Adrenal gland (tissue), 9 donors: ENCODE measurements at regions not wholly inside any gene's neighbourhood (a gene's known extent, or its start where the extent isn't known, plus 50 kb on each side); places are given as distances from the start of the nearest gene placed in this dataset.

Experiments
- DNase-seq, 7 donors: peaks; one replicate each; pipeline ENCODE4 v3.0.0-alpha.2; 2019 to 2020
- H3K27ac ChIP-seq, 5 donors: fragments of 200-600 bp; sonication (generic) in 4 of 5; 1 replicate in 3 of 5; 2 replicates in 2 of 5; pipeline versions ENCODE4 v1.5.1 to v1.8.0; 2016 to 2020; ENCODE audit warnings: mild to moderate bottlenecking in 1 of 5
- H3K27me3 ChIP-seq: fragments of 200-600 bp; 2 replicates; pipeline ENCODE4 v1.8.0; 2021
- H3K36me3 ChIP-seq, 2 donors: fragments of 200-600 bp; replicated peaks in 1 of 2; 1 replicate in 1 of 2; 2 replicates in 1 of 2; pipeline versions ENCODE4 v1.5.1 to v1.8.0; 2018 to 2022
- H3K4me1 ChIP-seq, 2 donors: fragments of 200-600 bp; replicated peaks in 1 of 2; 1 replicate in 1 of 2; 2 replicates in 1 of 2; pipeline versions ENCODE4 v1.5.1 to v1.8.0; 2018 to 2021
- H3K4me3 ChIP-seq, 4 donors: fragments of 200-600 bp; sonication (generic) in 3 of 4; one replicate each; pipeline ENCODE4 v1.5.1; 2016 to 2018
- H3K9me3 ChIP-seq, 3 donors: fragments of 200-600 bp; sonication (generic) in 1 of 3; replicated peaks in 1 of 3; 1 replicate in 2 of 3; 2 replicates in 1 of 3; pipeline versions ENCODE4 v1.5.1 to v1.8.0; 2016 to 2021
- POLR2A ChIP-seq, 2 donors: fragments of 450-650 bp; IDR thresholded peaks; one replicate each; pipeline ENCODE4 v1.6.1; 2017; ENCODE audit warnings: antibody characterized with exemption in 2 of 2, mild to moderate bottlenecking in 2 of 2, moderate library complexity in 1 of 2
- WGBS, 4 donors: extraction: QIAGEN DNeasy Blood & Tissue Kit in 2 of 4; methylation state at CpG; one replicate each; pipeline versions ENCODE4 v1.1.5 to v1.1.7; 2013 to 2017; 5-methylcytosine and 5-hydroxymethylcytosine counted together
- intact Hi-C, 2 donors: fragments of 100-400 bp; cut with DNase I; formaldehyde crosslinking; loops; one replicate each; pipeline versions ENCODE4 v1.14.1 to v1.15.0; 2022 to 2023
- TF ChIP-seq, protein P1 (sequence below), 6 experiments: fragments of 450-650 bp in 4 of 6; fragments of 200-600 bp in 2 of 6; sonication (generic) in 1 of 6; IDR thresholded peaks; 1 replicate in 5 of 6; 2 replicates in 1 of 6; pipeline versions ENCODE4 v1.5.1 to v1.8.0; 2016 to 2021; ENCODE audit warnings: antibody characterized with exemption in 6 of 6, mild to moderate bottlenecking in 2 of 6, moderate library complexity in 1 of 6
- donor health status: healthy with polysubstance abuse.
- donor health status: Bipolar disorder and iron deficiency.
- donor health status: DM: yes; HTN: yes; CAD: no.
- donor health status: DM: no; HTN: no; CAD: no.
- donor health status: DM: no; HTN: no; CAD: no.

DNA sequence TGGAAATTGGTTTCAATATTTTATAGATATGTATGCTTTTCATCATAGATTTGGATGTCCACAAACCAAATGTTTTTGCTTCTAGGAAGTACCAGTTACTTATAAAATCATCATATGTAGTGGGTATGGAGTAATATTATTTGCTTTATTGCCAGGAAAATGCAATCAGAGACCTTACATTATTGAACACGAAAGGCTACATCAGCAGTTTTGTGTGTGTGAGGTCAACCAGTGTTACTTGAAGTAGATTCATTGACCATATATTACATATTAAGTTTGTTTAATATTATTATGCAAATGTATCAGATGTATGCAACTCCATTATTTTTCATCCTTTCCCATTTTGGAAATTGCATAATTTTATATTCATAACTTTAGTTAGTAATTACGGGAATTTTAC, 219.1 kb upstream of the MMADHC start:
- Histone ChIP-seq H3K9me3 (no peaks in the 10 kb centered on the region), H3K27me3 (no peaks in the 10 kb centered on the region), H3K4me3 (no peak overlapping the region), H3K36me3 (no peaks in the 10 kb centered on the region), H3K27ac (no peak overlapping the region), H3K4me1 (no peaks in the 10 kb centered on the region)
- DNase-seq, result no peak
- WGBS, 4 donors, result 90 to 97% (median 93%) methylated on average over 2 of the region's 2 CpGs
- intact Hi-C loops, result loop anchor here in 1 of 2 donors (10.0 kb wide), 1 partner anchor 668 kb away; no protein-coding TSS in a partner anchor
- TF ChIP-seq, protein P1, sequence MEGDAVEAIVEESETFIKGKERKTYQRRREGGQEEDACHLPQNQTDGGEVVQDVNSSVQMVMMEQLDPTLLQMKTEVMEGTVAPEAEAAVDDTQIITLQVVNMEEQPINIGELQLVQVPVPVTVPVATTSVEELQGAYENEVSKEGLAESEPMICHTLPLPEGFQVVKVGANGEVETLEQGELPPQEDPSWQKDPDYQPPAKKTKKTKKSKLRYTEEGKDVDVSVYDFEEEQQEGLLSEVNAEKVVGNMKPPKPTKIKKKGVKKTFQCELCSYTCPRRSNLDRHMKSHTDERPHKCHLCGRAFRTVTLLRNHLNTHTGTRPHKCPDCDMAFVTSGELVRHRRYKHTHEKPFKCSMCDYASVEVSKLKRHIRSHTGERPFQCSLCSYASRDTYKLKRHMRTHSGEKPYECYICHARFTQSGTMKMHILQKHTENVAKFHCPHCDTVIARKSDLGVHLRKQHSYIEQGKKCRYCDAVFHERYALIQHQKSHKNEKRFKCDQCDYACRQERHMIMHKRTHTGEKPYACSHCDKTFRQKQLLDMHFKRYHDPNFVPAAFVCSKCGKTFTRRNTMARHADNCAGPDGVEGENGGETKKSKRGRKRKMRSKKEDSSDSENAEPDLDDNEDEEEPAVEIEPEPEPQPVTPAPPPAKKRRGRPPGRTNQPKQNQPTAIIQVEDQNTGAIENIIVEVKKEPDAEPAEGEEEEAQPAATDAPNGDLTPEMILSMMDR (IDR thresholded peaks at IDR 0.05), result no peak
- TF ChIP-seq POLR2A (IDR thresholded peaks at IDR 0.05), result no peak

- Histone ChIP-seq H3K4me3 (no peak overlapping the region), H3K4me1 (no peaks in the 10 kb centered on the region), H3K36me3 (no peaks in the 10 kb centered on the region), H3K9me3 (no peaks in the 10 kb centered on the region), H3K27me3 (no peaks in the 10 kb centered on the region), H3K27ac (no peak overlapping the region)
- WGBS, 4 donors, result 82 to 91% (median 85%) methylated on average over 7 of the region's 7 CpGs
- no peak for TF ChIP-seq POLR2A (IDR thresholded peaks at IDR 0.05)
- TF ChIP-seq, protein P1 (IDR thresholded peaks at IDR 0.05), result no peak
- intact Hi-C loops, result loop anchor here in 1 of 2 donors (10.0 kb wide), 1 partner anchor 674 kb away; no protein-coding TSS in a partner anchor
- no peak for DNase-seq
Observed at GRCh38 chr2:149800624-149801542, 213.3 kb upstream of the MMADHC start.

GRCh38 chr2:149799013-149799705, 211.6 kb upstream of the MMADHC start:
- H3K9me3 ChIP-seq, result no peaks in the 10 kb centered on the region
- H3K27me3 ChIP-seq, result no peaks in the 10 kb centered on the region
- H3K4me3 ChIP-seq, result no peak overlapping the region
- 24 to 31% (median 27%) methylated on average over 6 of the region's 6 CpGs for WGBS, 4 donors
- intact Hi-C loops, result no loop called here
- no peaks in the 10 kb centered on the region for H3K4me1 ChIP-seq
- no peaks in the 10 kb centered on the region for H3K36me3 ChIP-seq
- no peak for TF ChIP-seq POLR2A (IDR thresholded peaks at IDR 0.05)
- TF ChIP-seq, protein P1 (IDR thresholded peaks at IDR 0.05), result peak in 5 of 6 experiments; percentile 34 to 68 (median 53)
- H3K27ac ChIP-seq, result no peak overlapping the region
- peak in 3 of 7 donors; percentile 7 to 17 (median 12) for DNase-seq

- Histone ChIP-seq H3K4me1 (no peaks in the 10 kb centered on the region), H3K36me3 (no peaks in the 10 kb centered on the region), H3K4me3 (no peak overlapping the region), H3K9me3 (no peaks in the 10 kb centered on the region), H3K27me3 (no peaks in the 10 kb centered on the region), H3K27ac (no peak overlapping the region)
- intact Hi-C loops, result no loop called here
- DNase-seq, result no peak
- TF ChIP-seq POLR2A (IDR thresholded peaks at IDR 0.05), result no peak
- TF ChIP-seq, protein P1 (IDR thresholded peaks at IDR 0.05), result no peak
- WGBS, 4 donors, result 68 to 80% (median 73%) methylated on average over 1 of the region's 1 CpG
Observed at GRCh38 chr2:149797030-149797429, 209.5 kb upstream of the MMADHC start.
